Calu3 (cell line): ENCODE measurements at regions not wholly inside any gene's neighbourhood (a gene's known extent, or its start where the extent isn't known, plus 50 kb on each side); places are given as distances from the start of the nearest gene placed in this dataset.
A peak's percentile ranks its signal among the peaks of the same experiment; 100 is the strongest.

Source experiments
- BruUV-seq: library from RNA; stranded (reverse); fragments of 400-500 nt; replicated peaks from 2 replicates; lab custom pipeline; 2021; lab: Mats Ljungman, UMichigan
- CTCF ChIA-PET: fragments of 300-600 bp; sonication (Branson Sonifier 250); formaldehyde crosslinking; loops from one replicate; lab custom pipeline; 2022; ENCODE audit warnings: antibody characterized with exemption; lab: Charles Lee
- DNase-seq: peaks from one replicate; pipeline ENCODE4 v3.0.0; 2022
- H3K27ac Mint-ChIP-seq: one replicate; pipeline ENCODE4 v1.8.0; 2022; ENCODE audit warnings: mixed read lengths; ENCODE audit not compliant: unreplicated experiment
- H3K27me3 Mint-ChIP-seq: one replicate; pipeline ENCODE4 v1.8.0; 2022; ENCODE audit warnings: mixed read lengths; ENCODE audit not compliant: unreplicated experiment
- H3K36me3 Mint-ChIP-seq: one replicate; pipeline ENCODE4 v1.8.0; 2022; ENCODE audit warnings: mild to moderate bottlenecking, moderate library complexity, mixed read lengths; ENCODE audit not compliant: insufficient read depth, unreplicated experiment
- H3K4me1 Mint-ChIP-seq: one replicate; pipeline ENCODE4 v1.8.0; 2022; ENCODE audit warnings: mild to moderate bottlenecking, low read depth, mixed read lengths; ENCODE audit not compliant: unreplicated experiment
- H3K4me3 Mint-ChIP-seq: one replicate; pipeline ENCODE4 v1.8.0; 2022; ENCODE audit warnings: mild to moderate bottlenecking, low read depth, moderate library complexity, mixed read lengths; ENCODE audit not compliant: unreplicated experiment
- H3K9me3 Mint-ChIP-seq: one replicate; pipeline ENCODE4 v1.8.0; 2022; ENCODE audit warnings: low read depth, mixed read lengths; ENCODE audit not compliant: unreplicated experiment
- CTCF ChIP-seq: fragments of 200-600 bp; IDR thresholded peaks from one replicate; pipeline ENCODE4 v1.8.0; 2022; ENCODE audit warnings: antibody characterized with exemption; ENCODE audit not compliant: unreplicated experiment
- intact Hi-C: fragments of 100-400 bp; cut with micrococcal nuclease; formaldehyde crosslinking; loops from one replicate; pipeline ENCODE4 v1.10.0; 2022; ENCODE audit not compliant: unreplicated experiment

- H3K27ac Mint-ChIP-seq = no peak overlapping the region
- H3K36me3 Mint-ChIP-seq = no peaks in the 10 kb centered on the region
- intact Hi-C loops = no loop called here
- CTCF ChIA-PET = no interaction called here
- H3K27me3 Mint-ChIP-seq = peaks cover 53% of the 10 kb centered on the region
- H3K9me3 Mint-ChIP-seq = no peaks in the 10 kb centered on the region
- no peak for DNase-seq
- no TSS peak for BruUV-seq
- TF ChIP-seq CTCF = no peak
- no peak overlapping the region for H3K4me3 Mint-ChIP-seq
- H3K4me1 Mint-ChIP-seq = no peaks in the 10 kb centered on the region
Observed at GRCh38 chr14:44814196-44814595, 147.6 kb downstream of the KLHL28 start.

GRCh38 chr14:44812672-44813071 is 149.1 kb downstream of the KLHL28 start:
- no peak overlapping the region for H3K27ac Mint-ChIP-seq
- no peak for TF ChIP-seq CTCF
- no peaks in the 10 kb centered on the region for H3K4me1 Mint-ChIP-seq
- BruUV-seq = no TSS peak
- intact Hi-C loops = no loop called here
- CTCF ChIA-PET = no interaction called here
- no peaks in the 10 kb centered on the region for H3K36me3 Mint-ChIP-seq
- no peak for DNase-seq
- H3K9me3 Mint-ChIP-seq = no peaks in the 10 kb centered on the region
- H3K4me3 Mint-ChIP-seq = no peak overlapping the region
- peaks cover 44% of the 10 kb centered on the region for H3K27me3 Mint-ChIP-seq

GRCh38 chr14:44804391-44804790 is 157.4 kb downstream of the KLHL28 start:
- CTCF ChIA-PET = no interaction called here
- no peaks in the 10 kb centered on the region for H3K36me3 Mint-ChIP-seq
- no peak for DNase-seq
- H3K4me3 Mint-ChIP-seq = no peak overlapping the region
- no peak for TF ChIP-seq CTCF
- intact Hi-C loops = no loop called here
- BruUV-seq = no TSS peak
- H3K9me3 Mint-ChIP-seq = no peaks in the 10 kb centered on the region
- H3K27ac Mint-ChIP-seq = no peak overlapping the region
- no peaks in the 10 kb centered on the region for H3K27me3 Mint-ChIP-seq
- no peaks in the 10 kb centered on the region for H3K4me1 Mint-ChIP-seq

- CTCF ChIA-PET = interaction anchor here (0.6 kb wide), 1 partner anchor 1377 kb away, joined by 3 read pairs; no protein-coding TSS in a partner anchor
- H3K27me3 Mint-ChIP-seq = no peaks in the 10 kb centered on the region
- H3K4me1 Mint-ChIP-seq = no peaks in the 10 kb centered on the region
- H3K27ac Mint-ChIP-seq = no peak overlapping the region
- no peaks in the 10 kb centered on the region for H3K9me3 Mint-ChIP-seq
- BruUV-seq = no TSS peak
- H3K36me3 Mint-ChIP-seq = no peaks in the 10 kb centered on the region
- TF ChIP-seq CTCF = peak; percentile 38
- intact Hi-C loops = no loop called here
- DNase-seq = no peak
- no peak overlapping the region for H3K4me3 Mint-ChIP-seq
Observed at GRCh38 chr14:44803239-44803905, 158.4 kb downstream of the KLHL28 start.
